CD8-positive, alpha-beta memory T cell (primary cell): ENCODE measurements at regions not wholly inside any gene's neighbourhood (a gene's known extent, or its start where the extent isn't known, plus 50 kb on each side); places are given as distances from the start of the nearest gene placed in this dataset.

Source experiments
- CTCF ChIA-PET: fragments of 350-600 bp; sonication (Branson Sonifier 250); formaldehyde crosslinking; loops from one replicate; lab custom pipeline; 2021; ENCODE audit warnings: antibody characterized with exemption; lab: Charles Lee
- POLR2A ChIA-PET: fragments of 350-600 bp; sonication (Branson Sonifier 250); formaldehyde crosslinking; loops from one replicate; lab custom pipeline; 2021; ENCODE audit warnings: antibody characterized with exemption; lab: Charles Lee
- DNase-seq, 5 donors: peaks; one replicate each; pipeline versions ENCODE4 v3.0.0 to v3.0.0-alpha.2; 2020 to 2022; ENCODE audit warnings: mixed read lengths in 1 of 5
- H3K27ac ChIP-seq: one replicate; pipeline ENCODE4 v1.7.0; 2013; ENCODE audit warnings: low read depth, mild to moderate bottlenecking, low read length, moderate library complexity
- H3K27me3 ChIP-seq: 2 replicates; pipeline ENCODE4 v1.7.0; 2013; ENCODE audit warnings: low read length, mild to moderate bottlenecking; ENCODE audit not compliant: insufficient read depth, poor library complexity, severe bottlenecking
- H3K36me3 ChIP-seq: 2 replicates; pipeline ENCODE4 v1.7.0; 2013; ENCODE audit warnings: mild to moderate bottlenecking, low read length, moderate library complexity; ENCODE audit not compliant: insufficient read depth
- H3K4me1 ChIP-seq: 2 replicates; pipeline ENCODE4 v1.7.0; 2013; ENCODE audit warnings: mild to moderate bottlenecking, low read length, moderate library complexity; ENCODE audit not compliant: insufficient read depth
- H3K4me3 ChIP-seq: 2 replicates; pipeline ENCODE4 v1.7.0; 2013; ENCODE audit warnings: mild to moderate bottlenecking, low read length
- H3K9me3 ChIP-seq: 2 replicates; pipeline ENCODE4 v1.7.0; 2013; ENCODE audit warnings: mild to moderate bottlenecking, low read length
- H3K27ac Mint-ChIP-seq, 8 donors: one replicate each; pipeline ENCODE4 v1.8.0; 2020 to 2021; ENCODE audit warnings: mixed read lengths in 8 of 8, mild to moderate bottlenecking in 6 of 8, inconsistent platforms in 3 of 8, moderate library complexity in 3 of 8
- H3K27me3 Mint-ChIP-seq, 2 donors: one replicate each; pipeline ENCODE4 v1.8.0; 2020 to 2021; ENCODE audit warnings: mixed read lengths in 2 of 2, mild to moderate bottlenecking in 1 of 2, moderate library complexity in 1 of 2
- H3K36me3 Mint-ChIP-seq, 3 donors: one replicate each; pipeline ENCODE4 v1.8.0; 2020 to 2021; ENCODE audit warnings: mixed read lengths in 3 of 3, inconsistent platforms in 1 of 3, mild to moderate bottlenecking in 1 of 3
- H3K4me1 Mint-ChIP-seq, 3 donors: one replicate each; pipeline ENCODE4 v1.8.0; 2020 to 2021; ENCODE audit warnings: mixed read lengths in 3 of 3, inconsistent platforms in 1 of 3, mild to moderate bottlenecking in 1 of 3
- H3K4me3 Mint-ChIP-seq, 7 donors: one replicate each; pipeline ENCODE4 v1.8.0; 2020 to 2021; ENCODE audit warnings: mixed read lengths in 7 of 7, mild to moderate bottlenecking in 6 of 7, moderate library complexity in 4 of 7, inconsistent platforms in 2 of 7
- H3K9me3 Mint-ChIP-seq, 5 donors: one replicate each; pipeline ENCODE4 v1.8.0; 2020 to 2022; ENCODE audit warnings: mixed read lengths in 5 of 5, mild to moderate bottlenecking in 3 of 5, moderate library complexity in 2 of 5, inconsistent platforms in 1 of 5

- H3K36me3 ChIP-seq: no peaks in the 10 kb centered on the region
- CTCF ChIA-PET: interaction anchor here (1.1 kb wide), 1 partner anchor 572 kb away, joined by 3 read pairs; the partner anchor contains the start of gene PRDM1
- H3K27me3 Mint-ChIP-seq: peaks cover 0 to 3% of the 10 kb centered on the region in 2 donors
- no peak overlapping the region for H3K4me3 Mint-ChIP-seq
- peaks cover 0 to 4% (median 0%) of the 10 kb centered on the region in 5 donors for H3K9me3 Mint-ChIP-seq
- H3K4me1 ChIP-seq: no peaks in the 10 kb centered on the region
- no peak overlapping the region for H3K27ac ChIP-seq
- H3K4me3 ChIP-seq: no peak overlapping the region
- H3K9me3 ChIP-seq: no peaks in the 10 kb centered on the region
- H3K27me3 ChIP-seq: no peaks in the 10 kb centered on the region
- no peak for DNase-seq
- peaks cover 0 to 4% (median 0%) of the 10 kb centered on the region in 3 donors for H3K36me3 Mint-ChIP-seq
- peaks cover 2 to 8% (median 7%) of the 10 kb centered on the region in 3 donors for H3K4me1 Mint-ChIP-seq
- POLR2A ChIA-PET: no interaction called here
- no peak overlapping the region for H3K27ac Mint-ChIP-seq
Observed at GRCh38 chr6:105514306-105514705, 111.4 kb upstream of the PREP start.

DNA sequence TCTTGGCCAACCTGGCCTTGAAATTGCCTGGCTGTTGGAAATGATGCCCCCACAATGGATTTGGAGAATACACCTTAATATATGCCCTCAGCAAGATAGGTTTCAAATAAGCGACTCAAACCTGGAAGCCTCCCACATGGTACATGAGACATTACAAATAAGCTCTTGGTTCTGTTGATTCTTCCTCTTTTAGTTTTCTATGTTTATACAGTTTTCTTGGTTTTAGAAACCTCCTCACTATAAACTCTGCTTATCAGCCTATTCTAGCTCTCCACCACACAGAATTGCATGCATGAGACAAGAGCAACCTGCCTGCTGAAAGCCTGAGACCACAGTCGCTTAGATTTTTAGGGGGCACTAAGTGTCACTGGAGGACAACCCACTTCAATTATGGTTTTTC lies 108.8 kb upstream of the PREP start:
- no peak for DNase-seq
- no peak overlapping the region for H3K4me3 Mint-ChIP-seq
- Histone ChIP-seq H3K9me3 (no peaks in the 10 kb centered on the region), H3K4me3 (no peak overlapping the region), H3K36me3 (no peaks in the 10 kb centered on the region), H3K27ac (no peak overlapping the region), H3K27me3 (no peaks in the 10 kb centered on the region), H3K4me1 (no peaks in the 10 kb centered on the region)
- peaks cover 0 to 3% of the 10 kb centered on the region in 2 donors for H3K27me3 Mint-ChIP-seq
- H3K9me3 Mint-ChIP-seq: no peaks in the 10 kb centered on the region
- POLR2A ChIA-PET: no interaction called here
- CTCF ChIA-PET: no interaction called here
- H3K27ac Mint-ChIP-seq: no peak overlapping the region
- no peaks in the 10 kb centered on the region for H3K36me3 Mint-ChIP-seq
- H3K4me1 Mint-ChIP-seq: peaks cover 2 to 8% (median 7%) of the 10 kb centered on the region in 3 donors

DNA sequence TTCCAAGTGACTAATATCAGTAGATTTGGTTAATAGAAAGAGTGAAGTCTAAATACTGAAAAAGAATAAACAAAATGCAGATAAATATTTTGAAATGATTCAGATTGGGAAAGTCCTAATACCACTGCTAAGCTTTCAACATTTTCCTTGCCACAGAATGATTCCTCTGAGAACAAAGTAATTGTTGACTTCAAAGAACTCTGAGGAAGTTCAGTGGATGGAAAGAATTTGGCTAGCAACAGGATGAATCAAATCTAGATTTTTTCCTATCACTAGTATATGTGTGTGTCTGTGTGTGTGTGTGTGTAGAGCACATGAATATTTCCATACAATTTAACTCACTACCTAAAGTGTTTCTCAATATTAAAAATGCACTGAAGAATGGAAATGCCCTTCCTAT lies 107.9 kb upstream of the PREP start:
- CTCF ChIA-PET: no interaction called here
- Histone ChIP-seq H3K36me3 (no peaks in the 10 kb centered on the region), H3K4me3 (no peak overlapping the region), H3K4me1 (no peaks in the 10 kb centered on the region), H3K27me3 (no peaks in the 10 kb centered on the region), H3K27ac (no peak overlapping the region), H3K9me3 (no peaks in the 10 kb centered on the region)
- H3K27me3 Mint-ChIP-seq: peaks cover 0 to 3% of the 10 kb centered on the region in 2 donors
- peak overlapping the region in 1 of 8 donors; percentile 35 for H3K27ac Mint-ChIP-seq
- POLR2A ChIA-PET: no interaction called here
- no peaks in the 10 kb centered on the region for H3K36me3 Mint-ChIP-seq
- H3K9me3 Mint-ChIP-seq: no peaks in the 10 kb centered on the region
- H3K4me1 Mint-ChIP-seq: peaks cover 2 to 8% (median 7%) of the 10 kb centered on the region in 3 donors
- H3K4me3 Mint-ChIP-seq: no peak overlapping the region
- DNase-seq: no peak

DNA sequence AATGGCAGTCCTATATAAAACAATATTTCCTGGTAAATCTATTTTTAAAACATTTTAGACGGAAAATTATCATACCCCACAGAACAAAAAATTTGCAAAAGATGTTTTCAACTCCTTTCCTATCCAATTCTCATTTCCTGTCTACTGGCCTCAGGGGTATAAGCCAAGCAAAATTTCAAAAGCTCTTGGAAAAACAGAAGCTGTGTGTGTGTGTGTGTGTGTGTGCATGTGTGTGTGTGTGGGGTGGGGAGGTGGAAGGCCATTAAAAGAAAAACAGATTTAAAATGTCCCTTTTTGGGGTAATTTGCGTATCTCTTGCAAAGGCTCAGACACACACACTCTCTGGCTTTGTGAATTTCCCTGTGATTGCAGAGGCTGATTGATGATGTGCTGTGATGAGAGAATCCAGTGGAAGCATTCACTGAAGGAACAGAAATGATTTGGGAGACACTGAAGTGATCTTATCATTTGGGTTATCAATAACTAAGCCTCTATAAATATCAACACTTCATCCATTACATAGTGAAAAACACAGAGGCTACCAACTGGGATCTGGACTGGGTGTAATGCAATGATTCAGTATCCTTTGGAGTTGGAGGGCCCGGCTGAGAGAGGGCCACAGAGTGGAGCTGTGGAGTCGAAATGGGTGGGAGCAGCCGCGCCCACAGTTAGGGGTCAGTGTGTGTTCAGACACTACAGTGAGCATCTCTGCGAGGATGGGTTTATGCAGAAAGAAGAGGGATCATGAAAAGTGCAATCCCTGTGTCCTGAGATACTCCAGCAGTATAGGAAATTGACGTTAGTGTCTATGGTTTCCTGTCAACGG lies 106.8 kb upstream of the PREP start:
- H3K27ac Mint-ChIP-seq: peak overlapping the region in 1 of 8 donors; percentile 85
- CTCF ChIA-PET: no interaction called here
- peaks cover 2 to 8% (median 7%) of the 10 kb centered on the region in 3 donors for H3K4me1 Mint-ChIP-seq
- H3K36me3 Mint-ChIP-seq: no peaks in the 10 kb centered on the region
- no peaks in the 10 kb centered on the region for H3K4me1 ChIP-seq
- H3K27ac ChIP-seq: no peak overlapping the region
- no peaks in the 10 kb centered on the region for H3K9me3 ChIP-seq
- DNase-seq: no peak
- no peaks in the 10 kb centered on the region for H3K9me3 Mint-ChIP-seq
- no peak overlapping the region for H3K4me3 Mint-ChIP-seq
- no peaks in the 10 kb centered on the region for H3K27me3 Mint-ChIP-seq
- H3K4me3 ChIP-seq: no peak overlapping the region
- H3K36me3 ChIP-seq: no peaks in the 10 kb centered on the region
- POLR2A ChIA-PET: no interaction called here
- no peaks in the 10 kb centered on the region for H3K27me3 ChIP-seq

GRCh38 chr6:105507811-105508210 lies 104.9 kb upstream of the PREP start:
- no peaks in the 10 kb centered on the region for H3K36me3 ChIP-seq
- ChIA-PET CTCF (no interaction called here), POLR2A (no interaction called here)
- Mint-ChIP-seq H3K27me3 (no peaks in the 10 kb centered on the region), H3K36me3 (no peaks in the 10 kb centered on the region), H3K27ac (no peak overlapping the region), H3K9me3 (no peaks in the 10 kb centered on the region), H3K4me1 (peaks cover 0 to 6% (median 0%) of the 10 kb centered on the region in 3 donors), H3K4me3 (no peak overlapping the region)
- no peak for DNase-seq
- H3K4me1 ChIP-seq: no peaks in the 10 kb centered on the region
- no peaks in the 10 kb centered on the region for H3K9me3 ChIP-seq
- no peak overlapping the region for H3K4me3 ChIP-seq
- no peak overlapping the region for H3K27ac ChIP-seq
- no peaks in the 10 kb centered on the region for H3K27me3 ChIP-seq

- Histone ChIP-seq H3K36me3 (no peaks in the 10 kb centered on the region), H3K9me3 (no peaks in the 10 kb centered on the region), H3K4me1 (no peaks in the 10 kb centered on the region), H3K4me3 (no peak overlapping the region), H3K27me3 (no peaks in the 10 kb centered on the region), H3K27ac (no peak overlapping the region)
- no peaks in the 10 kb centered on the region for H3K9me3 Mint-ChIP-seq
- no peaks in the 10 kb centered on the region for H3K36me3 Mint-ChIP-seq
- no peaks in the 10 kb centered on the region for H3K27me3 Mint-ChIP-seq
- H3K27ac Mint-ChIP-seq: no peak overlapping the region
- no peaks in the 10 kb centered on the region for H3K4me1 Mint-ChIP-seq
- DNase-seq: no peak
- CTCF ChIA-PET: no interaction called here
- POLR2A ChIA-PET: no interaction called here
- H3K4me3 Mint-ChIP-seq: no peak overlapping the region
Observed at GRCh38 chr6:105504706-105505105, 101.8 kb upstream of the PREP start.

GRCh38 chr6:105503641-105504040 lies 100.8 kb upstream of the PREP start:
- H3K27ac Mint-ChIP-seq: no peak overlapping the region
- H3K4me1 ChIP-seq: no peaks in the 10 kb centered on the region
- POLR2A ChIA-PET: no interaction called here
- H3K4me3 Mint-ChIP-seq: no peak overlapping the region
- no peaks in the 10 kb centered on the region for H3K36me3 ChIP-seq
- no peaks in the 10 kb centered on the region for H3K27me3 ChIP-seq
- CTCF ChIA-PET: no interaction called here
- H3K27me3 Mint-ChIP-seq: no peaks in the 10 kb centered on the region
- no peak for DNase-seq
- no peak overlapping the region for H3K27ac ChIP-seq
- H3K9me3 ChIP-seq: no peaks in the 10 kb centered on the region
- no peak overlapping the region for H3K4me3 ChIP-seq
- H3K9me3 Mint-ChIP-seq: no peaks in the 10 kb centered on the region
- no peaks in the 10 kb centered on the region for H3K4me1 Mint-ChIP-seq
- no peaks in the 10 kb centered on the region for H3K36me3 Mint-ChIP-seq

DNA sequence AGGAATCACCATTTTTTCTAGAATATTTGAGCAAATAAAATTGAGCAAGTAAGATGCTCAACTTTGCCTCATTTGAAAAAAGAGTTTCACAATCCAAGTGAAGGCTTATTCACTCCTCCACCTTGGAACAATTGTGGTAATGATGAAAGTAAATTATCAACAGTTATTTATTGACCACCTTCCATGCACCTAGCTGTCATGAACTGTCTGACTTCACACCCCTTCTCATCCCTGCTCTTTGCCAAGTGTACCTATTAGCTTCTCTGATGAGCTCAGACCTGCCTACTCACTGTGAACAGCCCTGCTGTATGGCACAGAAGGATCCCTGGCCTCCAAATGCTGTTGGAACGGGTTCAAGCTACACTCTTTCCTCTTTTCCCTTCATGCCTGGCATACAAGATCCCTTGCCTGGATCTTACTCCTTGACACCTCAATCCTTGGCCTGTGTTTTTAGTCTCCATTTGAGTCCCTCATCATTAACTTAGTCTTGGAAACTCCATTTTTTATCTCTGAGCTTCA lies 99.0 kb upstream of the PREP start:
- POLR2A ChIA-PET: no interaction called here
- CTCF ChIA-PET: no interaction called here
- H3K27me3 Mint-ChIP-seq: no peaks in the 10 kb centered on the region

More for the DNA sequence above, 99.0 kb upstream of the PREP start:
- no peaks in the 10 kb centered on the region for H3K36me3 Mint-ChIP-seq
- H3K27me3 ChIP-seq: no peaks in the 10 kb centered on the region
- H3K27ac ChIP-seq: no peak overlapping the region
- H3K9me3 ChIP-seq: no peaks in the 10 kb centered on the region
- peak overlapping the region in 1 of 8 donors; percentile 4 for H3K27ac Mint-ChIP-seq
- no peaks in the 10 kb centered on the region for H3K9me3 Mint-ChIP-seq
- no peaks in the 10 kb centered on the region for H3K36me3 ChIP-seq
- H3K4me1 ChIP-seq: no peaks in the 10 kb centered on the region
- H3K4me3 ChIP-seq: no peak overlapping the region
- DNase-seq: no peak
- H3K4me1 Mint-ChIP-seq: no peaks in the 10 kb centered on the region
- H3K4me3 Mint-ChIP-seq: no peak overlapping the region
